CD4-positive, alpha-beta T cell treated with Interleukin-12 subunit alpha and Interleukin-12 subunit beta, for 1 hour (primary cell): ENCODE measurements at regions not wholly inside any gene's neighbourhood (a gene's known extent, or its start where the extent isn't known, plus 50 kb on each side); places are given as distances from the start of the nearest gene placed in this dataset.

ENCODE experiments used
- DNase-seq: peaks from one replicate; pipeline ENCODE4 v3.0.0-alpha.2; 2020

DNA sequence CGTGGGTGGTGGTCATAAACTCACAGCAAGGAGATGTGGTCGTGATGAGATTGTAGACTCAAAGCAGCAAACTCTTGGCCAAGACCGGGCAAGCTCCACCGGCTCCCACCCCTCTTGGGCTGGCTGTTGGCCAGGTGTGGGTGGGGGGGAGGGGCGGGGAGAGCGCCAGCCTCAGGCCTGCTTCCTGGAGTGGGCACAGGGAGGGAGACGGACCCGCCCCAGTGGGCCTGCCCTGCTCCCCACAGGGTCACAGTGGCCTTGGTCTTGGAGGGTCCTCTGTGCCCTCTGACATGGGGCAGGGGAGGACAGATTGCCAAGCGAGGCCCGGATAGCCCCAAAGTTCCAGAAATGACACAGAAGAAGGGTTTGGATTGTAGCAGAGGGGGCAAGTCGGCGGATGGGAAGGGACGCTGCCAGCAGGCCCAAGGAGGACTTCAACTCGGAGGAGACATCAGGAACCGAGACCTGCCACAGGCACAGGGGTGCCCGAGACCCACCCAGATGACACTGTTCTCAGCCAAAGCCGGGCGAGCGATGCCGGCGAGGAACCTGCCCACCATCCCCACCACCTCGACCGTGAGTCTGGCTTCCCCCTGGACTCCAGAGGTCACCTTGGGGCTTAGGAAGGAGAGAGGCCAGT is 85.4 kb upstream of the ACTRT2 start:
- DNase-seq = no peak

DNA sequence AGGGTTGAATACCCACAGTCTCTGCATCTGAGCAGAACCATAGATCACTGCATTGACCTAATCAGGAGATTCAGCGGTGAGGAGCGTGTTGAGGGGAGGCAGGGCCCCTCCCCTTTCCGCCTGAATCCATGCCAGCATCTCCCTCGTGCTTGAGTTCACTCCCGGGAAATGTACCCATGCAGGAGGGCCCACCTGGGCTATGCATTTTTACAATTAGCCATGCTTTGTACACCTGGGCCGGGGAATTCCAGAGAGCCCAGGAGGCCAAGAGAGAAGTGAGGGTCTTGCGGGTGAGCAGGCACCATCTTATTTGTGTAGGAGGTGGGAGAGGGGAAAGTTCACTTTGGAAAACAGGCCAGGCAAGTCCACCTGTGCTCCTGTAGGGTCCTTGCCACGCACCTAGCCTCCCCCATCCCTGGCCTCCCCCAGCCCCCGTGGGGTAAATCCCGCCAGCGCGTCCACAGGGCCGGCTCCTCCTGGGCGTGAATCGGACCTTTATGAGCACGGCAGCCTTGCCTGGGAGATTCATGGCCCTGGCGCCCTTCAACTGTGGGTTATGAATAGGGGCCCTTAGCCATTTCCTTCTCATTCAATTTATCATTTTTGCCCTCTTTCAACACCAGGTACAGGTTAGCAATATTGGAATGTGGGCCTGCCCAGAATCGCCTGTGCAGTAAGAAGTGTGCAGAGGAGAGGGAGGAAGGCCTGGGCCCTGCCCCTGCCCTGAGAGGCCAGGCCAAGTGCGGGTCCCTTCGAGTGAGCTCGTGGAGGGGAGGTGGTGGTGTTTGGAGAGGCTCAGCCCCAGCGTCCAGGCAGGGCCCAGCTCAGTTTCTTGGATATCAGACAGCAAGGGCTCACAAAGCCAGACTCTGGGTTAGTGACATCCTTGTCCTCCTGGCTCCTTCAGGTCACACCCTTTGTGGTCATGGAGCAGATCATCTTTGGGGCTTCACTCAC is 84.4 kb upstream of the ACTRT2 start:
- DNase-seq = no peak

DNA sequence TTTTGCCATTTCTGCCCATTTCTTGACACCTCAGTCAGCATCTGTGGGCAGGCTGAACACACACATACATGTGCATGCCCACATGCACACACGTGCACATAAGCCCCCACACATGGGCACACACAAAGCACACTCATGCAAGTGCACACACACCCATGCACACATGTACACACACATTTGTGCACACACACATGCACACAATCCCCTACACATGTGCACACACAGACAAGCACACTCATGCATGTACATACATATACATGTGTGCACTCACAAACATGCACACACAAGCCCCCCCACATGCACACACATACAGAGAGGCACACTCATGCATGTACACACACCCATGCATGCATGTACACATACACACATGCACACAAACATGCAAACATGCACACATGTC is 83.5 kb upstream of the ACTRT2 start:
- no peak for DNase-seq

- DNase-seq = no peak
Observed at GRCh38 chr1:2939041-2939552, 82.2 kb upstream of the ACTRT2 start.

- no peak for DNase-seq
Observed at GRCh38 chr1:2940178-2940577, 81.1 kb upstream of the ACTRT2 start.

DNA sequence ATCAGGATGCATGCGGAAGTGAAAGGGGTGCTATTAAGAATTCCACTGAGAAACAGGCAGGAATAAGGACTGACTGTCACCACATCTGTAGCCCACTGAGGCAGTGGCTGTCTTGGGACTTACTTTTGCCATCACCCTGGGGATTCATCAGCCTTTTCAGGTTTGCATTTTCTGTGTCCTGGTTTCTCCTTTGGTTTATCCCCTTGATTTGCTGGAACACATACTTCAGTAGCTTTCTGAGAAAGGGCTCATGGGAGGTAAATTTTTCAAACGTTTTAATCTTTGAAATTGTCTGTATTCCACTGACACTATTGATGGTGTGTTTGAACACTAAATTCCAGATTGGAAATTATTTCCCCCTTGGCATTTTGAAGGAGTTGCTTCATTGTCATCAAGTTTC is 80.2 kb upstream of the ACTRT2 start:
- DNase-seq = no peak

- DNase-seq = no peak
Observed at GRCh38 chr1:2941907-2942306, 79.4 kb upstream of the ACTRT2 start.

- no peak for DNase-seq
Observed at GRCh38 chr1:2942410-2942809, 78.9 kb upstream of the ACTRT2 start.

DNA sequence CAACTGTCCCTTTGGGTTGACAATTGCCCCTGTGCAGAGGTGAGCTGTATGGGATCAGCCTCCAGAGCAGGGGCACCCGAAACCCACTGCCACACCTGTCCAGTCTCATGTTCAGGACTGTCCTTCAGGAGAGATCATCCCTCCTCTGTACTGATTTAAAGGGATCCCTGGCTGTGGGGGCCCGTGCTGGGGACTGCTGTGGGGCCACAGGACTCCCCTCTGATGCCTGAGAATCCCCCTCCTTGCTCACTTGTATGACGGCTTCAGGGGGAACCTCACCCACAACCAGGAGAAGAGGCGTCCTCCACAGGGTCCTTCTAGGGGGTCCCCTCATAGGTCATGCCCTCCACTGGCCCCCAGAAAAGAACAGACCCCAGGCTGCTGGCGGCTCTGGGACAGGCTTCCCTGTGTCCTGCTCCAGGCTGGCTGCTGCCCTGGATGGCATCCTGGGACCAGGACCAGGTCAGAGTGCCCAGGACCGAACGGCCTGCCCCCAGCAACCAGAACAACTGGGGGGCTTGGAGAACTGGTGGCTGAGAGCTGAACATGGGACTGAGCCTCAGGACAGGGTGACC is 77.5 kb upstream of the ACTRT2 start:
- DNase-seq = no peak

- DNase-seq = no peak
Observed at GRCh38 chr1:2944705-2945104, 76.6 kb upstream of the ACTRT2 start.

- no peak for DNase-seq
Observed at GRCh38 chr1:2945821-2946231, 75.4 kb upstream of the ACTRT2 start.

DNA sequence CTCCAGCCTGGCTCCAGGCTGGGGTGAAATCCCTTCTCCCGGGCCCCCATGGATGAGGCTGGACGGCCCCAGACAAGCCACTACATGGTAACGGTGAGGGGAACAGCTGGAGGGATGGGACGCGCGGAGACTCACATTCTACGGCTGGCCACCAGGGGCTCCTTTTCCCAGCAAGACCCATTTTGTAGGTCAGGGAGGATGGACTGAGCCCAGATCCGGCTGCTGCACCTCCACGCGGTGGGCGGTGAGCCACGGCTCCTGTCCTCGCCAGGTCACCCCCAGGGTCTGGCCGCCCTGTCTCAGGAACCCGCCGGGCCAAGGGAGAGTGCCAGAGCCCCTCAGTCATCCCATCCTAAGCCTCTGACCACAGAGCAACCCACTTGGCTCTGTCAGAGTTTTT is 75.0 kb upstream of the ACTRT2 start:
- DNase-seq = no peak

- no peak for DNase-seq
Observed at GRCh38 chr1:2946999-2947690, 74.1 kb upstream of the ACTRT2 start.

- no peak for DNase-seq
Observed at GRCh38 chr1:2948001-2948750, 73.1 kb upstream of the ACTRT2 start.

DNA sequence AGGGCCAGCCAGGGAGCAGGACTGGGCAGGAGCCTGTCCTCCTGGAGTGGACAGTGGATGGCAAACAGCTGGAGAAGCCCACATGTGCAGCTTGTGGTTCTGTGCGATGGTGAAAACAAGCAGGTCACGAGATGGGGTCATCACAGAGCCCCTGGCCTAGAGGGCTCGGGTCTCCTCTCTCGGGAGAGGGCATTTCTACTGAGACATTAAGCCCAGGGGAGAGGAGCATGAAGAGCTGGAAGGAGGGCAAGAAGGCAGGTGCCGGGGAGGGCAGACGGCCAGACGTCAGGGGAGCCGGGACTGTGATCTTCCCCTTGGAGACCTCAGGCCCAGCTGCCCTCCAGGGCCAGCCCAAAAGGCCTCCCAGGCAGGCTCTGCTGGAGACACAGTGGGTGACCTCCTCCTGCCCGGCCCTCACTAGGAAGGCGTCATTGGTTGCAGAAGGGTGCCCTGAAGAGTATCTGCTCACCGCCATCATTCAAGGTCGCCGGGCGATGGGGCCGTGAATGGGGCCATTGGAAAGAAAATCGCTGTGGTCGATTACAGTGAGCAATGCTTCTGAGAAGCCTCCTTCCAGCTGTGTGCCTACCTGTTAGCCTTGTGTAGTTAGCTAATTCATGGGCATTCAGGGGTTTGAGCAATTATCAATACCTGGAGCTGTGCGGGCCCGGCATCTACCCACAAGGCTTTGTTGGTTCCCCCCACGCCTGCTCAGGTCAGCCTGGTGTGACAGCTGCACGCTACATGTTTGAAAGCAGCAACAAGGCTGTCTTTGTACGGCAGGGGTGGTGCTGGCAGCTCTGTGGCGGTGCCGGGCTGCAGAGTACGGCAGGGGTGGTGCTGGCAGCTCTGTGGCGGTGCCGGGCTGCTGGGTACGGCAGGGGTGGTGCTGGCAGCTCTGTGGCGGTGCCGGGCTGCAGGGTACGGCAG is 72.3 kb upstream of the ACTRT2 start:
- no peak for DNase-seq

DNA sequence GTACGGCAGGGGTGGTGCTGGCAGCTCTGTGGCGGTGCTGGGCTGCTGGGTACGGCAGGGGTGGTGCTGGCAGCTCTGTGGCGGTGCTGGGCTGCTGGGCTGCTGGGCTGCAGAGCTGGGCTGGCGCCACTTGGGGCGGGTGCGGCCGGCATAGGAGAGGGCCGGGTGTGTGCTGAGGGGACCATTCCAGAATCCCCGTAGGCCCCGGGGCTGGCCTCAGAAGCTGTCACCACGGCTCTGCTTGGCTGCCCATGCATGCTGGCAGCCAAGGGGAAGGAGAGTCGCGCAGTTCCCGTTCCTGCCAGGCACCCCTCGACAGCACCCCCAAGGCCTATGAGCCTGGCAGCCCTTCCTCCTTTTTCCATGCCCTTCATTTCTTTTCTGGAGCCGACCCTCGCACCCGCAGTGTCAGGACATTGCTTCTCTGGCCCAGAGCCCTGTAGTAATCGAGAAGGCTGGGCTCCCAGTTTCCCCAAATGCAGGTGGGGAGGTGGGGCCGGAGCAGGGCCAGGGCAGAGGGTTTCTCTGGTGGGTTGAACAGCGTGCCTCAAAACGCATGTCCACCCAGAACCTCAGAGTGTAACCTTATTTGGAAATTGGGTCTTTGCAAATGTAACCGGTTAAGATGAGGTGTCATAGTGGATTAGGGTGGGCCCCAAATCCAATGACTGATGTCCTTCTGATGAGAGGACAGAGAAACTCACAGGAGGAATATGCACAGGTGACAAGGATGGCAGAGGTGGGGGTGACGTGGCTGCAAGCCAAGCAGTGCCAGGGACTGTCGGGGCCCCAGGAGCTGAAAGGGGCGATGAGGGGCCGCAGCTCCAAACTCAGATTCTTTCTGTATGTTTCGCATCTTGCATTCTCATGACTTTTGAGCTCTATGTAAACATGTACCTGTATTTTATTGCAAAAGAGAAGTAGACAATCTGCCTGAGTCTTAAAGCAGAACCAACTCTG is 71.0 kb upstream of the ACTRT2 start:
- DNase-seq = no peak

DNA sequence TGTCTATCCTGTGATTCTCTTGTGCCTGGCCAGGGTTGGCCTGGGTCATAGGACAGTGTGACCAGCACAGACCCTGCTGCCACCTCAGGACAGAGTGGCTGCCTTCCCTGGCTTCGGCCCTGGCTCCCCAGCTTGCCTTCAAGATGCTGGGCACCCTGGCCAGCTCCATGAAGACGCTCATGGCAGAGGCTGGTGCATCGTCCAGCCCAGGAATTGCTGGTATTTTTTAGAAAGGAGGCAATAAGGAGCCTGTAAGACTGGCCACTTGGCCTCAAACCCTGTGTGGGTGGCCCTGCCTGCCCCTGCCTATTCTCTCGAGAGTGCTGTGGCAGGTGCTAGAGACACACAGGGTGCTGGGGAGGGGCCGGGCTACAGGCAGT is 70.4 kb upstream of the ACTRT2 start:
- no peak for DNase-seq

- no peak for DNase-seq
Observed at GRCh38 chr1:2951856-2952255, 69.4 kb upstream of the ACTRT2 start.

GRCh38 chr1:2952371-2952770 is 68.9 kb upstream of the ACTRT2 start:
- no peak for DNase-seq

GRCh38 chr1:2952992-2953391 is 68.3 kb upstream of the ACTRT2 start:
- DNase-seq = no peak
